GM18498 (cell line): ENCODE measurements at regions not wholly inside any gene's neighbourhood (a gene's known extent, or its start where the extent isn't known, plus 50 kb on each side); places are given as distances from the start of the nearest gene placed in this dataset.

Experiments used
- ATAC-seq: cut with Tn5 transposase; IDR thresholded peaks from one replicate; pipeline ENCODE4 v1.9.1; 2021; ENCODE audit warnings: mild to moderate bottlenecking, moderate library complexity; ENCODE audit not compliant: unreplicated experiment

DNA sequence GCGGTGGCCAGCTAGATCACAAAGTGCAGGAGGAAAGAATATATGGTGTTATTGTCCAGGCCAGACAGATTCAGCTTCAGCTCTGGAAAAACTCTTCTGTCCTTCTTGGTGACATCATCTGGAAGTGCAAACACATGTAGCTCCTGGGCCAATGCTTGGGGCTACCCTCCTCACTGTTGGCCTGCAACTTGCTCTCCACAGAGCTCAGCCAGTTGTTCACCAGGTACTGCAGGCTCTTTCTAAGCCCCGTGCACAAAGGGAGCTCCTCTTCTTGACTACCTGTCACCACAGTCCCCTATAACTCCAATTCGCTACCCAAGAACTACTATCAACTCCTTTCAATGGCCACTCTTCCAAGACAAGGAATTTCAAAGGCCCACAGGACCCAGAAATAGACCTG, 1175.9 kb upstream of the CDH9 start:
- ATAC-seq = no peak

- no peak for ATAC-seq
Observed at GRCh38 chr5:28208356-28208755, 1170.0 kb upstream of the CDH9 start.

GRCh38 chr5:28190011-28190410, 1151.6 kb upstream of the CDH9 start:
- ATAC-seq = no peak

DNA sequence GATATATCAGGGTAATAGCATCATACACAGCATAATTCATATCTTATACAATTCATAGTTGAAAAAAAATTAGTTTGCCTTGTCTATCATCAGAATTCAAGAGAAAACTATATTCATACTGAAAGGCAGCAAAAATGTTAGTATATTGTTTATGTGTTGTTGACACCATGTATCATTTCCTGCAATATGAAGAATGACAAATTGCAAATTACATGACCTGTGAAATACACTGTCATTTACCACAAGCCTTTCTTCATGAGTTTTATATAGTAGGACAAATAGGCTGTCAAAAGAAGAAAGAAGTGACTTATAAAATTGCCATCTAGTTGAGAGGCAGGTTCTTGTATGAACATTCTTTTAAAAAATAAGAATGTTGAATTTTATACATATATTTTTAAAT, 1136.3 kb upstream of the CDH9 start:
- ATAC-seq = no peak

DNA sequence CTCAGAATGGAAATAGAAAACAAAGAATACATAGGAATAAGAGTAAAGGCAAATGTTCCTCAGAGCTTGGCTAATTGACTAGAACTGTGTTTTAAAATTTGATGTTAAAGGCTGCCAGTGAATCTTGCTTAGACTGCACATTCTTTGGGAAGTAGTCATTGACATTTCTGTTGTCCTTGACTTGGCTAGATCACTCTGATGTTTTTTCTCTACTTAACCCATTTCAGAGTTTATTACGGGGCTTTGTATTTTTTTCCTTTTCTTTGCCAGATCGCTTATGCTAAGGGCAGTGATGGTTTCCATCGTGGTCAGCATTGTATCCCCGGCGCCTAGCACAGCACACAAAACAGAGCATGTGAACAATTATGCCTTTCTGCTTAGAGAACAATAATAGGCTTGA, 1126.7 kb upstream of the CDH9 start:
- ATAC-seq = no peak

- no peak for ATAC-seq
Observed at GRCh38 chr5:28164568-28164967, 1126.2 kb upstream of the CDH9 start.

GRCh38 chr5:28156981-28157380, 1118.6 kb upstream of the CDH9 start:
- no peak for ATAC-seq

DNA sequence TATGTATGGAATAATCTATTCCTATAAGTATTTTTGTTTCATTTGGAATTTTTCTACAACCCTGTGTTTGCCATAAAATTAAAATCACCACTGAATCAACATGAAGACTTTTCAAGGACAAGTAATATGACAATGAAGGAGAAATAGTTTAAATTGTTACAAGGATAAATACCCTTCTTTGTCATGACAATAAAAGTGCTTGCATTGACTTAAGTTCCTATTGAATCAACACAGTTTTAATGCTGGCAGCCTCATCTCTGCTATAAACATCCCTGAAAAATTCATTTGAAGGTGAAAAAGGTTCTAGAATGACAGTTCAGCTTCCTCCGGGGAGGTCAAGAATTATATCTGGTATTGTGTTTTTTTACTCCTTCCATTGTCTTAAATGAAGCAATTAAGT, 1105.1 kb upstream of the CDH9 start:
- ATAC-seq = no peak

DNA sequence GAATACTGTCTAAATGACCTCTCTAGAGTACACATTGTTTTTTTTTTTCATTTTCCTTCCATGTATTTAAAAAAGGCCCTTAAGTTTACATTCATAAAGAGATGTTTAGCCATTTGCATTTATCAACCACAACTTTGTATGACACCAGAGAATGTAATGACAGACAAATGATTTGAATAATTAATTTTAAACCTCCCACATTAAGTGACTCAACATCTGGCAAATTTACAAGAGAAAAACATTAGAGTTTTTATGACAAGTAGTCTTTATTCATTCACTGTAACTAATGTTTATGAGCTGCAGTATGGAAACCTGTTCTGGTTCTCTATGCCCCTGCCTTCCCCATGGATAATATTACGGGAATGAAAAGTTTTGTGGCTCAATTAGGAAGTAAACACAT, 1093.8 kb upstream of the CDH9 start:
- ATAC-seq = no peak

GRCh38 chr5:28117691-28118090, 1079.3 kb upstream of the CDH9 start:
- ATAC-seq = no peak

GRCh38 chr5:28117273-28117672, 1078.9 kb upstream of the CDH9 start:
- no peak for ATAC-seq

- ATAC-seq = no peak
Observed at GRCh38 chr5:28110781-28111180, 1072.4 kb upstream of the CDH9 start.

GRCh38 chr5:28104080-28104479, 1065.7 kb upstream of the CDH9 start:
- no peak for ATAC-seq

GRCh38 chr5:28084069-28084468, 1045.7 kb upstream of the CDH9 start:
- no peak for ATAC-seq

DNA sequence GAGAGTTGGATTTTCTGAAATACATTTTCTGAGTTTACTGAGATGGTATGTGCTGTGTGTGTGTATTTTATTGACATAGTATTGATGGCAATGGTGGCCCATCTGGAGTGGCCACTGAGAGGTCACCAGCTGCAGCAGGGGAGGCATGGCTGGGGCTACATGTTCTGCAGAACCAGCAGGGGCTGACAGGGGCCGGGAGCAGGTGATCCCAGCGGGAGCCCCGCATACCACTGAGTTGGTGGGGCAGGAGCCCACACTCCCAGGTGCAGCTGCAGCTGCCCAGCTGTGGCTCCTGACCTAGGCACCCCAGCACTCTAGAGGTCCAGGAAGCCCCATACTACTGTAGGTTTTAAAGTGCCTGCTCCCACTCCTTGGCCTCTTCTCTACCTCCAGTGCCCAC, 1044.2 kb upstream of the CDH9 start:
- ATAC-seq = no peak

- ATAC-seq = no peak
Observed at GRCh38 chr5:28077291-28078240, 1039.2 kb upstream of the CDH9 start.

- no peak for ATAC-seq
Observed at GRCh38 chr5:28066856-28067255, 1028.5 kb upstream of the CDH9 start.

- no peak for ATAC-seq
Observed at GRCh38 chr5:28065656-28066055, 1027.3 kb upstream of the CDH9 start.

GRCh38 chr5:28046596-28046995, 1008.2 kb upstream of the CDH9 start:
- ATAC-seq = no peak

DNA sequence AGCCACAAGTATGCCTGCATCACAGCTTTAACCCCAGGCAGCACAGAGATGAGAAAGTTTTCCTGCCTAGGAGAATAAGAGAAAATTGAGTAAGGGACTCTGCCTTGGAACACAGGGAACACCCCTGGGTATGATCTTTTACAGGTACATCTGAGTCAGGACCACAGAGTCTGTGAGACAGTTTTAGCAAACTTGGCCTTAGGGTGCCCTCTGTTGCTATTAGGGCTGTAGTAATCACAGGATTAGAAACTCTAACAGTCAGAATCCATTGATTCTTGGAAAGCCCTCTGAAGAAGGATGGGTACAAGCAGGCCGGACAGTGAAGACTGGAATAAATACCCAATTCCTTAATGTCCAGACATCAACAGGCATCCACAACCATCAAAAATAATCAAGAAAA, 989.5 kb upstream of the CDH9 start:
- ATAC-seq = no peak

GRCh38 chr5:28017178-28017577, 978.8 kb upstream of the CDH9 start:
- no peak for ATAC-seq

- no peak for ATAC-seq
Observed at GRCh38 chr5:28014779-28015178, 976.4 kb upstream of the CDH9 start.

- ATAC-seq = no peak
Observed at GRCh38 chr5:28012538-28012937, 974.2 kb upstream of the CDH9 start.
